ENCODE measurements at regions not wholly inside any gene's neighbourhood (a gene's known extent, or its start where the extent isn't known, plus 50 kb on each side); places are given as distances from the start of the nearest gene placed in this dataset.

DNA sequence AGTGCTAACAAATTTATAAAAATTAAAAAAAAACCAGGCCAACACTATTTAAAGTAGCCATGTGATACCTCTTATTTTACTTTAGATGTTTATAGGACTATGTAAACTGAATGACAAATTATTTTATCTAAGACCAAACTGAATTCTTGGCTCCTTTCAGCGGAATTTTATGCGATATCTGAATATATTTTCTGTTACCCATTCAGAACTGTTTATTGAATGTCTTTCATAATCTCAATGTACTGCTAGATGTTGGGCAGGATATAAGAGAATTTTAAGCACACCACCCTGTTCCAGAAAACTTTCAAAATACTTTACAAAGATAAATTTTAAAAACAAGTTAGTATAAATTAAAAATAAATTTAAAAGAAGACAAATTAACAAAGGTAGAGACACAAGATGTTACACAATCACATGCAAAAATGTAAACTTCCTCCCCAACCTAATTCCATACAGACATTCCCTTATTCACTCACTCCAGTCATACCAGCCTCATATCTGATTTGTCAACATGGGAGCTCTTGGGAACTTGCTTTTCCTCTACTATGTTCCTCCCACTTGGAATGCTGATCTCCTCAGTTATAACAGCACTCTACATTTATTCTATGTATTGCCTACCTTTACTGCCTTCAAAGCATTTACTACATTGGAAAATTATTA is 154.6 kb upstream of the MBNL1 start:
- TF ChIP-seq ZBTB21 (CRISPR knock-in tag; IDR thresholded peaks at IDR 0.05; ENCODE audit: borderline replicate concordance): no peak
- TF ChIP-seq TP53 (CRISPR knock-in tag; IDR thresholded peaks at IDR 0.05): no peak
- no peak for TF ChIP-seq RELA (CRISPR knock-in tag; IDR thresholded peaks at IDR 0.05; ENCODE audit: borderline replicate concordance)
- no peak for TF ChIP-seq SMAD3 (CRISPR knock-in tag; IDR thresholded peaks at IDR 0.05; ENCODE audit: borderline replicate concordance)
- TF ChIP-seq JUN (CRISPR knock-in tag; IDR thresholded peaks at IDR 0.05): no peak
- TF ChIP-seq TCF7 (CRISPR knock-in tag; IDR thresholded peaks at IDR 0.05; ENCODE audit: low read depth): no peak
- TF ChIP-seq, protein P1, sequence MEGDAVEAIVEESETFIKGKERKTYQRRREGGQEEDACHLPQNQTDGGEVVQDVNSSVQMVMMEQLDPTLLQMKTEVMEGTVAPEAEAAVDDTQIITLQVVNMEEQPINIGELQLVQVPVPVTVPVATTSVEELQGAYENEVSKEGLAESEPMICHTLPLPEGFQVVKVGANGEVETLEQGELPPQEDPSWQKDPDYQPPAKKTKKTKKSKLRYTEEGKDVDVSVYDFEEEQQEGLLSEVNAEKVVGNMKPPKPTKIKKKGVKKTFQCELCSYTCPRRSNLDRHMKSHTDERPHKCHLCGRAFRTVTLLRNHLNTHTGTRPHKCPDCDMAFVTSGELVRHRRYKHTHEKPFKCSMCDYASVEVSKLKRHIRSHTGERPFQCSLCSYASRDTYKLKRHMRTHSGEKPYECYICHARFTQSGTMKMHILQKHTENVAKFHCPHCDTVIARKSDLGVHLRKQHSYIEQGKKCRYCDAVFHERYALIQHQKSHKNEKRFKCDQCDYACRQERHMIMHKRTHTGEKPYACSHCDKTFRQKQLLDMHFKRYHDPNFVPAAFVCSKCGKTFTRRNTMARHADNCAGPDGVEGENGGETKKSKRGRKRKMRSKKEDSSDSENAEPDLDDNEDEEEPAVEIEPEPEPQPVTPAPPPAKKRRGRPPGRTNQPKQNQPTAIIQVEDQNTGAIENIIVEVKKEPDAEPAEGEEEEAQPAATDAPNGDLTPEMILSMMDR (IDR thresholded peaks at IDR 0.05): no peak
- TF ChIP-seq NR3C1 (CRISPR knock-in tag; conservative IDR thresholded peaks at IDR 0.05; ENCODE audit: low read depth): no peak
- TF ChIP-seq, protein P2, sequence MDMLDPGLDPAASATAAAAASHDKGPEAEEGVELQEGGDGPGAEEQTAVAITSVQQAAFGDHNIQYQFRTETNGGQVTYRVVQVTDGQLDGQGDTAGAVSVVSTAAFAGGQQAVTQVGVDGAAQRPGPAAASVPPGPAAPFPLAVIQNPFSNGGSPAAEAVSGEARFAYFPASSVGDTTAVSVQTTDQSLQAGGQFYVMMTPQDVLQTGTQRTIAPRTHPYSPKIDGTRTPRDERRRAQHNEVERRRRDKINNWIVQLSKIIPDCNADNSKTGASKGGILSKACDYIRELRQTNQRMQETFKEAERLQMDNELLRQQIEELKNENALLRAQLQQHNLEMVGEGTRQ (CRISPR knock-in tag; IDR thresholded peaks at IDR 0.05): no peak
